Inferior parietal cortex (tissue), 1 donor: ENCODE measurements at regions not wholly inside any gene's neighbourhood (a gene's known extent, or its start where the extent isn't known, plus 50 kb on each side); places are given as distances from the start of the nearest gene placed in this dataset.
"Not testable (repeated sequence)": the region's sequence is repeated elsewhere in the genome, so short reads cannot be mapped to it uniquely, and the experiment has no call there.

Experiments used
- DNase-seq: peaks from one replicate; pipeline ENCODE4 v3.0.0-alpha.2; 2016; ENCODE audit errors: extremely low spot score

DNA sequence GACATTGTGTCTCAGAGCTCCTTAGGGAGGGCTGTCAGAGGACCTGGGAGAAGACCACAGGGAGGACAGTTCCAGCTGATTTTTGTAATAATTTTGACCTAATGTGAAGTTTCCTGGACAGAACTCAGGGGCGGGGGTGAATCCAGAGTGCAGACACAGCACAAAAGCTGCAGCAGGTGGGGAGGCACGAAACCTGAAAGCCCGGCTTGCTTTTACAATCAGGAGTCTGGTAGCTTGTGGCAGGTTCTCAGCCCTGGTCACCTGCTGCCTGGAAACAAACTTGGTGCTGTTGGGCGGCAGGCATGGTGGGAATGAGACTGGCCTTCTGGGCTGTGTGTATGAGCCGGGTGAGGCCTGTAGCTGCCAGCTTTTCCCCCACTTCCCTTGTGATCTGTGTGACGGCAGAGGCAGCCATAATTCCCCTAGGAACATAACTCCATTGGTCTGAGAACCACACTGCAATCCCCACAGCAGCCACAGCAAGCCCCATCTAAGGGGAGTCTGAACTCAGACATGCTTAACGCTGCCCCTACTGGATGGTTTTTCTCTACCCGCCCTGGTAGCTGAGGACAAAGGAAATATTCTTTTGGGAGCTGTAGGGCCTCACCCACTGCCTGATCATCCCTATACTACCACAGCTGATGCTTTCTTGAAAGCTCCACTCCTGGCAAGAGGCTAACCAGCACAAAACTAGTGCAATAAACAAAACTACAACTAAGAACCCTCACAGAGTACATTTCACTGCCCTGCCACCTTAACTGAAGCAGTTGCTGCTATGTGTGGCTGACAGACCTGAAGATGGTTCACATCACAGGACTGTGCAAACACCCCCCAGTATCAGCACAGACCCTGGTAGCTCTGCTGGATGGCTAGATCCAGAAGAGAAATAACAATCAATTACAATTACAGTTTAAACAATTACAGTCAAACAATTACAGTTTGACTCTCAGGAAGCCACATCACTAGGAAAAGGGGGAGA, 1055.1 kb upstream of the GJE1 start:
- no peak for DNase-seq

DNA sequence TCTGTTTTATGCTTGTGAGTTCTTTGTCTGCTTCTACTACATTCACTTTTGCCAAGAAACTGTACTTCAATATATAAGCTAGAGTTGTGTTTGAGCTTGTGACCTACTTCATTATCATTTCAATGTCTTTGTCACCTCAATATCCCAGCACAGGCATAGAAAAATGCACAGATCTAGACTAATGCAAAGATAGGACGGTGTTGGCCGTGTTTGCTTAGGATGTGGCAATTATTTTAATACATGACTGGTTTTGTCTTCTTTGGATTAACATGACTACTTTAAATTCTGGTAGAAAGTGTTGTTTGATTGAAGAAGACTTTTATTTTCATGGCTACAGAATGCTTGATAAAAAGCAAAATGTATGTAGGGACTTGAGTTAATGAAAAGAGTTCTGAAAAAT, 1075.0 kb upstream of the GJE1 start:
- no peak for DNase-seq

DNA sequence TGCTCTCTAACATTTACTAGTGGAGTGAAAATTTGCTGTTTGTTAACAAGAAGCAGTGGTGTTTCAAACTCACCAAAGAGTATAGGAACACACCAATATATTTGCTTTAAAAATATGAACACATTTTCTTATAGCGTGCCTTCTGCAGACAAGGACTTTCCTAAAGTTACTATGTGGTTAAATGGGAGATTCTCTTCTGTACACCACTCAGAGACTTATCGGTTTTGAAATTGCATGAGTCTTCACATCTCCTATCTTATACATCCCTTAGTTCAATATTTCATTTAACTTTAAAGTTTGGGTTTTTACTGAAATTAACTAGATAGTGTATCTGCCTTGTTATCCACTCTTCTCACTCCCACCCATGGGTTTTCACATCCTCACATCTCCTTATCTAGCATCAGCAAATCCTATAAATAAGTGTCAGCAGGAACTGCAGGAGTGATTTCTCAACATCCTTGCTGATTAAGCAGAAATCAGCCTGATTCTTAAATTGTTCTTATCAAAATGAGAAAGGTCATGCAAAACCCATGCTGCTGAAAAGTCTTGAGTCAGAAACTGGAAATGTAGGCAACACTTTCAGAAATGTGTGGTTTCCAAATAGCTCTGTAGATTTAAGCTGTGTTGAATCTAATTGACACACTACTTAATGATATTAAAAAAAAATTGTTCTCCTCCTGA, 1075.6 kb upstream of the GJE1 start:
- no peak for DNase-seq

DNA sequence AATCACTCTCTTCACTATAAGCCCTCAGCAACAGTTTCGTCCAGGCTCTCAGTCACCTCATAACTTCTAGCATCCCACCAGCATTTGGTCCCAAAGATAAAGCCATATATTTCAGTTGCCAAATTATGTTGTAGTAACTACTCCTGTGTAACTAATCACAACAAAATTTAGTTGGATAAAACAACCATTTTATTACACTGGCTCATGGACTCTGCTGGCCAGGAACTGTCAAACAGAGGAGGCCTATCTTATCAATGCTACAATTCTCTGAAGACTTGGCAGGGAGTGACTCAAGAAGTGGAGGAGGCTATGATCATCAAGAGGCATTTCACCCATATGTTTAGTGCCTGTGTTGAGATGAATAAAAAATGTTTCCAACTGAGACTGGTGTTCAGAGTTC, 1082.3 kb upstream of the GJE1 start:
- DNase-seq: no peak

DNA sequence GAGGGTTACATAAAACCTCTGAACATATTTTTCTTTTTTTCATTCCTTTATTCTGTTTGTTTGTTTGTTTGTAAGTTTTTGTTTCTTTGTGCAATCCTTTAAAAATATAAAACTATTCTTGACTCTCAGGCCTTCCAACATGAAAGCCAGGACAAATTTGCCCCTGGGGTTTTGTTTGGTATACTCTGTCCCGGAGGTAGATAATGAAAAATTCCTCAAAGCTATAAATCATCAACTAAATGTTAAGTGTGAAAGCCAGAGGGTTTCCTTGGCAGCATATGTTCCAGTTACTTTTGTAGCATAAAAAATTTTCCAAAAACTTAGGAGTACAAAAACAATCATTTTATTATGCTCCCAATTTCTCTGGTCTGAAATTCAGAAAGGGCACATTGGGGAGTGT, 1084.3 kb upstream of the GJE1 start:
- no peak for DNase-seq

DNA sequence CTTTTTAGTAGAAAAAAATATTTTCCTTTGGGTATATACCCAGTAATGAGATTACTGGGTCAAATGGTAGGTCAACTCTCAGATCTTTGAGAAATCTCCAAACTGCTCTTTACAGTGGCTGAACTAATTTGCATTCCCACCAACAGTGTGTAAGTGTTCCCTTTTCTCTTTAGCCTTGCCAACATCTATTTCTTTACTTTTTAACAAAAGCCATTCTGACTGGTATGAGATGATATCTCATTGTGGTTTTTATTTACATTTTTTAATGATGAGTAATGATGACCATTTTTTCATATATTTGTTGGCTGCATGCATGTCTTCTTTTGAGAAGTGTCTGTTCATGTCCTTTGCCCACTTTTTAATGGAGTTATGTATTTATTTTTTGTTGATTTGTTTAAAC, 1086.2 kb upstream of the GJE1 start:
- not testable (repeated sequence) for DNase-seq

DNA sequence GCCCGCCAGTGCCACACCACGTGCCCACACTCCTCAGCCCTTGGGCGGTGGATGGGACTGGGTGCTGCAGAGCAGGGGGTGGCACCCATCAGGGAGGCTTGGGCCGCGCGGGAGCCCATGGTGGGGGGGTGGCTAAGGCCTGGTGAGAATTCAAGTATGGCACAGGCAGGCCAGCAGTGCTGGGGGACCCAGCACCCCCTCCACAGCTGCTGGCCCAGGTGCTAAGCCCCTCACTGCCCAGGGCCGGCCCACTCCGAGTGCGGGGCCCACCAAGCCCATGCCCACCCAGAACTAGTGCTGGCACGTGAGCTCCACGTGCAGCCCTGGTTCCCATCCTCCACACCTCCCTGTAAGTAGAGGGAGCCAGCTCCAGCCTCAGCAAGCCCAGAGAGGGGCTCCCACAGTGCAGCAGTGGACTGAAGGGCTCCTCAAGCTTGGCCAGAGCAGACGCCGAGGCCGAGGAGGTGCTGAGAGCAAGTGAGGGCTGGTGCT, 1091.1 kb upstream of the GJE1 start:
- no peak for DNase-seq

DNA sequence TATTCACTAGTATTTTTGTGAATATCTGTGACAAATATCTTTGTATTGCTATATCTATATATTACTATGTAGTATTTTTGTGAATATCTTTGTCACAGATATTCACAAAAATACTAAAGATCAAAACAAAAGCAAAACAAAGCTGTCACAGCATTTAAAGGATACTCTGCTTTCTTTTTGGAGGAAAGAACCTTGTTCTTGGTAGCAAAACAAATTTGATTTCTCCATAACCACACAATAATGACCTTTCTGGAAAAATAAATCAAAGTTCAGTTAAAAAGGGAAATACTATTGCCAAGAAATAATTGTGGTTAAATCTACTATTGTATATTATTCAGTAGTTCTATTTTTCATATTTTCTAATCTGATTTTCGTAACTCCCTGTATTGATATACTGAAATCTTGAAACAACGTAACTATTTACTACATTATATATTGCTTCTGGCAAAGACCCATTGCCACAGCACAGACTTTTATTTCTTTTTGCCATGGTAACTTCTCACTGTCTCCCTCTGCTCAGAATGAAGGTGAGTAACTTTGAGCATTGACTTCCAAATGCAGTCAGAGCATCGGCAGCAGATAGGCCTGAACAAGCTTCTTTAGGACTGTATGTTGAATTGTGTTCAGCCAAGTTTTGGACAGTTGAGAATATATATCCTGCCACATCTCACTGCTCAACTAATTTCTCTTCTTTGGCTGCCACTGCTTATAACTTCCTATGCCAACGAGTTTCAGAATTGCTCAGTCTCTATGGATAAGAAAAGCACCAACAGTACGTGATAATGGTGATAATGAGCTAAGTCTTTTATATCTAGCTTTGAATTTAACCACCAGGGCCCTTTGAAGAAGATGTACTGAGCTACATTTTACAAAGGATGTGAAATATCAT, 1097.2 kb upstream of the GJE1 start:
- DNase-seq: no peak

DNA sequence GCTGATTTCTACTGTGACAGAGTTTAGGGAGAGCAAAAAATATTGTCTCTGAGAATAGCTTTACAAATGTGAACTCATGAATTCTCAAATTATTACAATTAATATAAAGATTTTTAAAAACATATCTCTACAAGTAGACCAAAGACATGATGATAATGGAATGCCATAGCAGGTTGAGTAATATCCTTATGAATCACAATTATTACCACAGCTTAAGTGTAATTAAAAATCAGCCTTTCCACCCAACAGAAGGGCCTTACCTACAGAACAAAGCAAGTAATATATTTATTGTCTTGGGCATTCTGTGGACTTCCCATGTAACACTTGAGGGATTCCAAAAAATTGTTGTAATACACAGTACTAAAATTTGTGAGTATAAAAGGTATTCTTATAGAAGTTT, 1099.6 kb upstream of the GJE1 start:
- no peak for DNase-seq

DNA sequence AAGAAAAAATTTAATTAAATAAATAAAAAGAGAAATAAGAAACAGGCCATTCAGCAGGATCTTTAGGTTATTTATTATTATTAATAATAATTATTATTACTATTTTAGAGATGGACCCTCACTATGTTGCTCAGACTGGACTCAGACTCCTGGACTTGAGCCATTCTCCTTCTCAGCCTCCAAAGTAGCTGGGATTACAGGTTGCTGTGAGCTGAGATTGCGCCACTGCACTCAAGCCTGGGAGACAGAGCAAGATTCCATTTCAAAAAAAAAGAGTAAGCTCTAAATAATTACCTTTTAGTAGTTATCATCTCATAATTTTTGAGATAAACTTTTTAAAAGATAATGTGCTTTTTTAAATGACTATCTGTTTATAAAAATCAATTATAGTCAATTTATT, 1102.8 kb upstream of the GJE1 start:
- DNase-seq: no peak

DNA sequence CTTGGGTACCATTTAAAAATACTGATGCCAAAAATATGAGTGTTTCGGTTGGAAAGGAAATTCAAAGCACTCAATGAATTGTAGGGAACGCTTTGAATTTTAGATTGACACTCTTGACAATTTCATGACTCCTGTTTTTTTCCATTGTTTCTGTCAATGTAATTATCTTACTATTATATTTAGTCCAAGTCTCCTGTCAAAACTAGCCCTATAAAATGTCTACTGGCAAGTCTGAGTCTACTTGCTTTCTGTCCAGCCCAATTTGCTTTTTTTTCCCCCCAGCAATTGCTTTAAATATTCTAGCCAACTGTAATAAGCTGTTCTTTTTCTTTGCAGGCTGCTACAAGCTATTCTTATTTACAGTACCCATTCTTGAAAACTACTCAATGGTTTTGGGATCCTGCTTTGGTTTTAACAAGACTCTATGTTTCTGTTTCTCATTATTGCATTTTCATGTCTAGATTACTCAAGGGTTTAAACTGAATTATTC, 1103.9 kb upstream of the GJE1 start:
- no peak for DNase-seq

DNA sequence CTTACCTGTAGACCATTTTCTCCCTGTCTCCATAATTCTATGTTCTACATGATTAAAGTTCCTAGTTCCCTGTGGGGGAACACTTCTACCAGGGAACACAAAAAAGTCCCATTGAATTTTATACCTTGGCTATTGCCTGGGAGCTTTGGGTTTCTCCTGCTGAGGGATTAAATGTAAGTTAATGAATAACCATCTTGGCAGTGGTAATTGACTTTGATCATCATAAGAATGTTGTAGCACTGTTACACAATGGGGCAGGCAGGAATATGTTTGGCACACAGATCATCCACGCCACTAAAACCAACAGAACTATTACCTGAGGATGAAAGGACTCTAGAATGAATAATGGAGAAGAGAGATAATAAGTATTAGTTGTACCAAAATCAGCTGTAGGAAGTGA, 1106.2 kb upstream of the GJE1 start:
- no peak for DNase-seq

DNA sequence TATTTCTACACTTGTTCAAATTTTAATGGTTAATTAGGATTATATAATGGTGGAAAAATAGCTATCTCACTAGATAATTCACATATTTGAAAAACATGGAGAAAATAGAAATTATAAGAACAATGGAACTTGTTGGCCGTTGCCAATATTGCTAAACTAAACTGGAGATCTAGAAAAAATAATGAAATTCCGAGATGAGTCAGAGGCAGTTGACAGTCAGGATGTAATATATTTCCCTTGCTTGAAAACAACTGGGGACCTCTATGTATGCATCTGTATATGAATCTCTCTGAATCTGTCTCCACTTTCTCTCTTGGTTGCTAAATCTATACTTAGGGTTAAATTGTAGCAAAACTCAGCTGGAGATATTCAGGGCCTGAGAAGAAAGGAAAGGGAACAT, 1108.2 kb upstream of the GJE1 start:
- no peak for DNase-seq

DNA sequence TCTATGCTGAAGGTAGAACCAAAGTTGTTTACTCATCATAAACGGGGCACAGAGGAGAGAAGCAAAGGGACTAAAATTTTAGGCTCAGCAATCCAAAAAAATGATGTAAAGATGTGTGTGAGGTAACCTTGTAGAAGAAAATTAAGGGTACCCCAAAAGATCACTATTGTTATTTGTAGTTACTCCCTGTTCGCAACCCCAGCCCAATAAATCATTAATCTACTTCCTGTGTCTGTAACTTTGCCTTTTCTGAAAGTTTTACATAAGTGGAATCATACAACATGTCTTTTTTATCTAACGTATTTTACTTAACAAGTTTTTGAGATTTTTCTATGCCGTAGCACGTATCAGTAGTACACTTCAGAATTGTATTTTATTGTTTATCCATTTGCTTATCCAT, 1114.8 kb upstream of the GJE1 start:
- no peak for DNase-seq

DNA sequence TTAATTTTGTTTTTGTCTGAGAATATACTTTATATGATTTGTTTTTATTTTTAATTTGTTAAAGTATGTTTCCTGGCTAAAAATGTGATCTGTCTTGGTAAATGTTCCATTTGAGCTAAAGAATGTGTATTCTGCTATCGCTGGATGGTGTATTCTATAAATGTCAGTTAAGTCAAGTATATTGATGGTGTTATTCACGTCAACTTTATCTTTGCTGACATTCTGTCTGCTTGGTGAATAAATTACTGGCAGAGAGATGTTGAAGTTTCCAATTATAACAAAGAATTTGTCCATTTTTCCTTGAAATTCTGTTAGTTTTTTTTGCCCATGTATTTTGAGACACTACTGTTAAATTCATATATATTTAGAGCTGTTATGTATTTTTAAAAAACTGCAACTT, 1131.8 kb upstream of the GJE1 start:
- no peak for DNase-seq

DNA sequence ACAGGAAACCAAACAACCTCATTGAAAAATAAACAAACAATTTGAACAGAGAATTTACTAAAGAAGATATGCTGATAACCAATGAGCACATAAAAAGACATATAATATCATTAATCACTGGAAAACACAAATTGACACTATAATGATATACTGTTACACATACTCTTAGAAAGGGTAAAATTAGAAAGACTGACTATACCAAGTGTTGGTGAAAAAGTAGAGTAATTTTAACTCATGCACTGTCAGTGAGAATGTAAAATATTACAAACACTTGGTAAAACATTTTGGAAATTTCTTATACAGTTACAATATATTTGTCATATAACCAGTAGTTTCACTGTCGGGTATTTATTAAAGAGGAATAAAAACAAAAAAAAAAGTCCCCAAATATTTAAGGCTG, 1139.2 kb upstream of the GJE1 start:
- no peak for DNase-seq

DNA sequence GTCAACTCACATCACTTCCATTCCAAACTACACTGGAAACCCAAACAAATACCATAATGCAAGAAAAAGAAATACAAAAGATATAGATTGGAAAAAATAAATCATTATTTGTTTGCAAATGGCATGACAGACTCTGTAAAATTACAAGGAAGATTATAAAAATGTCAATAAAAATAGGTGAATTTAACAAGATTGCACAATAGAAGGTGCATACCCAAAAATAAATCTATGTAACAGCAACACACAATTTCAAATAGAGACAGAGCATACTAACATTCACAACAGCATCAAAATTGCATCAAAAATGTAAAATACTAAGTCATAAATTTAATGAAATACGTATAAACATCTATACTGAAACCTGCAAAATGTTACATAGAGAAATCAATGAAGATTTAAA, 1140.0 kb upstream of the GJE1 start:
- no peak for DNase-seq

DNA sequence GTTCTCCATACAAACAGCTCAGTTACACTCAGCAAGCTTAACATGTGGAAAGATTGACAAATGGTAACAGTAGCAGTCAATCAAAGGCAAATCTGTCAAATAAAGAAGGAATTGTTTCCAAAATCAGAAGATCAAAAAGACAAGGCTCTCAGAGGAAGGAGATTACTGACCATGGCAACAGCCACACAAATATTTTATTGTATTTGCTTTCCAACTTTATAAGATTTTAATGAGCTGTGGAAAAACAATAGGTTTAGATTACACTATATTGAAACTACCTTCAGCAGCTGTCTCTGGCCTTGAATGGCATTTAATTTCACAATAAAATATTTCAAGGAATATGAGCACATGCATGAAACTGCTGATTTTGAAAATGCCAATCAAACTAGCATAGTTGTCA, 1143.9 kb upstream of the GJE1 start:
- DNase-seq: no peak

DNA sequence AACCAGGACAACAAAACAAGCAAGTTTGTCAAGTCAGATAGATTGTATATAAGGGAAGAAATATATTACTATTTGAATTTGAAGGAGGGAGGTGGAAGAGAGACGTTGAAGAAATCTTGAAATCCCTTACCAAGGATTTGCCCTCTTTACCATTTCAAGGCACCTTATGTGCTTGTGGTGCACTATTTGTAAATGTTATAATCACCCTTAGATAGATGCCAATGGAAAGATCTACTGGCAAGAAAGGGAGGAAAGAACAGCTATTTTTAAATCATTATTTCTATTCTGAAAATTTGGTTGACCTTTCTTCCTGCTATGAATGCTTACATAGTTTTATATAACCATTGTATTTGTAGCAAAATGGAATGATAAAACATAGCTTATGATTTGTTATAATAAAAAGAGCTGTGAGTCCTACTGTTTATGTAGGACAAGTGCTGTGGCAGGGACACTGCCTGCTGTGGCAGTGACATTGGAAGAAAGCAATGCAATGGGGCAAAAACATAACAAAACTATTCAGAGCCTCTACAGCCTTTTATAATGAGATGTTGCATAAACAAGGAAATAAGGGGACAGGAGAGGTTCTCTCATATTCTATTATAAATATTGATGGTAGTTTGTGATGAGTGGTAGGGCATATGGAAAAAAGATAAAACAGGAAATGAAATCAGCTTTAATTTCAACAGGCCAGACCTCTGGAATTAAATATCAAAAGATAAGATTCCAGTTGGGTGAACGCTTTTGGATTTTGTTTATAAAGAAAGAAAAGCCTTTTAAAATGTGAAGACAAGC, 1145.2 kb upstream of the GJE1 start:
- no peak for DNase-seq

DNA sequence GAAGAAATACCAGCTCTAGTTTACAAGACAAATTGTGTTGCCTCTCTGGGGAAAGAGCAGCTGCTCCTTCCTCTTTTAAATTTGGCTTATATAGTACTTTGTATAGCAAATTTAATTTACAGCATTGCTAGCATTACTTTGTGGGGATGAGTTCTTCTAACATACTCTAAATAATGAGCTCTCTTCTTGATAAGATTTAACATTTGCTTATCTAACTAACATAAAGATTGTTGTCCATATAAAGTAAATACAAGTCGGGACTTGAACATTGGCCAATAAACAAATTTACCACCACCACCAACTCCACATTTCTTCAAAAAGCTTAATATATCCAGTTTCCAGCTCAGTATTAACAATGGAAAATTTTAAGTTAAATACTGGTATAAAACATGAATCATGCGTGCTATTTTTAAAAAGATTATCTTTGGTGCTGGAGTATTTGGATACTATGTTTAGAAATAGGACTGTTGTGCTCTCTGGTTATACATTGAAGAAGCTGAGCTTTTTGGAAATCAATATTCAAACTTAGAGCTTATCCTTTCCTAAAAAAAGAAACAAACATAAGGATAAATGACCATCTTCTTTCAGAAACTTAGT, 1146.9 kb upstream of the GJE1 start:
- no peak for DNase-seq
